GM19397 (cell line): ENCODE measurements at regions not wholly inside any gene's neighbourhood (a gene's known extent, or its start where the extent isn't known, plus 50 kb on each side); places are given as distances from the start of the nearest gene placed in this dataset.

Experiments
- ATAC-seq: cut with Tn5 transposase; IDR thresholded peaks from one replicate; pipeline ENCODE4 v1.9.1; 2021; ENCODE audit warnings: mild to moderate bottlenecking, moderate library complexity; ENCODE audit not compliant: unreplicated experiment

DNA sequence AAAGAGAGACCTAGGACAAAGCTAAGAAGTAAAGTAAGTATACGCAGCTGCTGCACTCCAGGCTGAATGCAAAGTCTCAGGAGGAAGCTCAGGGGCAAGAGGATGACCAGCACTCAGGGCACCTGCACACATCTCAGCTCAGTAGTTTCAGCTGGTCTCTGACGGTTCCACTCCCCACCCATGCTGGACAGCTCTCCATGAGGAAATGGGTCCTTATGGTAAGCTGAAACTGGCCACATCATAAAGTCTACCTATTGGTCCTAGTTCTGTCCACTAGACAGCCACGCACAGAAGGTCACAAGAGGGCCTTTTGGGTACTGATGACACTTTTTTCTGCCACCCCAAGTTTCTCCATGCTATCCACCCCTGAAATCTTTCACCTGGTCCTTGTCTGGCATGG is 215.3 kb downstream of the TTC32 start:
- ATAC-seq, result no peak

DNA sequence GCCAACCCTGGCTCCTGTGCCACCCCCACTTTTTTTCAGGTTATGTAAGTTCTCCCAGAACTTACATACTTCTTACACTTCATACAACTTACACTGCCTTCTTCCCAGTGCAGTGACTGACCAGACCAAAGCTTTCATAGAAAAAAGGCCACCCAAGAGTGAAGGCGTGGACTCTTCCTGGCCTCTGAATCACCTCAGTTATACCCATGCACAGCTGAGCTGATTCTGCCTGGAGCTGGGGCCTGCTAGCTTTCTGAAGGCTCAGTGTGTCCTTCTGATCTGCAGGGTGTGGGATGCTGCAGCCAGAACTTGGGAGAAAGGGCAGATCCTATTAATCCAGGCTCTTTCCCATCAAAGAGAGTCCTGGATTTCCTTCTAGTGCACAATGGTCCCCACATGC is 216.1 kb downstream of the TTC32 start:
- ATAC-seq, result no peak

DNA sequence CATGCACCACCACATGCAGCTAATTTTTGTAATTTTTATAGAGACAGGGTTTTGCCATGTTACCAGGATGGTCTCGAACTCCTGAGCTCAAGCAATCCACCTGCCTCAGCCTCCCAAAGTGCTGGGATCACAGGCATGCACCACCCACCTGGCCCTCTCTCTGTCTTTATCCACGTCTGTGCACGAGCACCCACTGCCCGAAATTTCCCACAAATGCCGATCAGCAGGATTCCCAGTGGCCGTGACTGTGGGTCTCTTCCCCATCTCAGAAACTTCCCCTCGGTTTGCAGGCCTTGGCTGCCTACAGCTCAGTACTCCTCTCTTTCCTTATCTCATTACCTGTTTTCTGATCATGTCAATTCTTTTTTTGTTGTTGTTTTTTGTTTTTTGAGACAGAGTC is 217.3 kb downstream of the TTC32 start:
- ATAC-seq, result no peak

DNA sequence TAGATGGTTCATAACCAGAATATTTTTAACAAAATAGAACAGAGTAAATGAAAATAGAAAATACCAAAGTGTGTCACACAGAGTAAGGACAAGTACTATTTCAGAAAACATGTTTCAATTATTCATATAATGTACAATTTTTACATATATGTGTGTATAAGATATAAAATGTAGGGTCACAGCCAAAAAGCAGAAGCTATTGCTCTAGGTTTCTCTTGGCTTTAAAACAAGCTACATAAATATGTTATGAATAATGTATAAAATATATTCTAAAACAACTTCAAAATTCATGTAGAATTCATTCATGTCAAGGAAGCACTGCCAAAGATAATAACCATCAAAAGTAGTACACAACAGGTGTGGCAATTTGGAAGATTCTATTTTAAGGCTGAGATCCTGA is 218.2 kb downstream of the TTC32 start:
- no peak for ATAC-seq

DNA sequence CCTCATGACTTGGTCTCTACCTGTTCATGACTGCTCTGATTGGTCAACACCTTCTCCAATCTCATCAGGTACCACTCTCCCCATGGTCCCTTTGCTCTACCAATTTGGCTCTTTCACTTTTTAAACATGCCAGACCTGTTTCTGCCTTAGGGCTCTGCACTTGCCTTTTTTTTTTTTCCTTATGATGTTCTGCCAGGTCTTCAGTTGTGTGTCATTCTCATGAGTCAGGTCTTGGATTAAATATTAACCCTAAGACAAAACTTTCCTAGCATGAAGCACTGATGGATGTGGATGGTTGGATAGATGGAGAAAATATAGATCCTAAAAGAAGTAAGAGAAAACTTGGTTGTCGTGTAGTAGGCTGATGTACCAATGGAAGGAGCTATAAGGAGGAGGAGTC is 219.3 kb downstream of the TTC32 start:
- no peak for ATAC-seq

DNA sequence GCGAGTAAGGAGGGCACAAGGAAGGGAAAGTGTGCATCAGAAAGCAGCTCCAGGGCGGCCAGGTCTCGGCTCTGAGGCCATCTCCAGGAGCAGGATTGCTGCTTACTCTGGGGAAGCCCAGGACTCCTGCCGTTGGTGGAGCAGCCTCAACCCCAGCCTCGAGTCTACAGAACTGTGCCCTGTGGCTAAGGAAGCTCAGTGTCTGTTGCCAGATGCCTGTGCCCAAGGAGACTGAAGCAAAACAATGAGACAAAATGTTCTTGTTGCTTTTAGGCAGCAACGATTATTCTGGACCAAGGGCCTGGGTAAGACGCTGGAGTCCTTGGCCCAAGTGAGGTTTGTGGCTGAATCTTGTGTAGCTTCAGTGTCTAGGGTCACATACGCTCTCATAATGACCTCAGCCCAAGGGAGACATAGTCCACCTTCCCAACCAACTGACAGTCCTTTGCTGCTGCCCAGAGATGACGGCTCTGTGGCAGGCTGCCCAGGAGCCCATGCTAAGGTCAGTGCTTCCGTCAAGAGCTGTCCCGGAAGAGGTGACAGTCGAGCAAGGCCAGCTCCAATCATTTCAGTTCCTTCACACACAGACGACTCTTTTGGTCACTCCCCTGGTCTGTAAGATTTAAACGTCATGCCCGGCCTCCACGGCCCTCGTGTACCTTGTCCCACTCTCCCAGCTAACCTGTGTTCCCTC is 223.8 kb downstream of the TTC32 start:
- no peak for ATAC-seq

DNA sequence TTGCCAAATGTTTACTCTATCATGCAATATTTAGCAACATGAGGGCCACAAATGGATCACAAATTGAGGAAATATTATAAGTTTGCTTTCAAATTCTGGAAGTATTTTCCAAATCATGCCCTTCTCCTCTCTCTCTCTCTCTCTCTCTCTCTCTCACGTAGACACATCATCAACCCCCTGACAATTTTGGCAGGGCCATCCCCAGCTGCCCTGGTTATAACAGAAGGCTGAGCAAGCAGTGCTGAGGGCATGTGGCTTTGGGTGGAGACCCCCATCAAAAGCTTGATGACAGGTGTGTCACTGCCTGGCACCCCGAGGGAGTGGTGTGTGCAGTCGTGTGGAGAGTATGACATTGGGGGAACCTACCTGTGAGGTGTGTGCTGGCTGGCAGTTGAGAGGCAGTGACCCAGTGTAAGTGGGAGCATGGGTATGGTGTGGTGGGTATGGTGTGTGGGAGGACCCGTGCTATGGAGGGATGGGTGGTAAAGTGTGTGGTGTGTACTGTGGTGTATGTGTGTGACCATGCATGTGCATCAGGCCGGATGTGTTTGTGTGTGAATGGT is 224.5 kb downstream of the TTC32 start:
- ATAC-seq, result no peak

DNA sequence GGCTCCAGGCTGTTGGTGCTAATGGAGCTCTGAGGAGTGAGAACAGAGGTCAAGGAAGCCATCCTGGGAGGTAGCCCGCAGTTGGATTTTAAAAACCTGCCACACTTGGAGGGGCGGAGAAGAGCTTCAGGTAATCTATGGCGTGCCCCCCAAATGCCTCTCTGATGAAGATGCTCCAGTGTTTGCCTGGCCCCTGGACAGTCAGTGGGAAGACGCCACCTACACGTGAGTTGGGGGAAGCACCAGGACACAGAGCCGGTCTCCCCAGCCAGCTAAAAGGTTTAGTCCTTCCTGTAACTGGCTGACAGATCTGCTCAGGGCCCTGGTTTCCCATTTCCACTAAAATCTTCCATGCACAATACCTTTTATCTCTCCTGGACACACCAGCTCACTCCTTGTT is 225.0 kb downstream of the TTC32 start:
- ATAC-seq, result no peak

DNA sequence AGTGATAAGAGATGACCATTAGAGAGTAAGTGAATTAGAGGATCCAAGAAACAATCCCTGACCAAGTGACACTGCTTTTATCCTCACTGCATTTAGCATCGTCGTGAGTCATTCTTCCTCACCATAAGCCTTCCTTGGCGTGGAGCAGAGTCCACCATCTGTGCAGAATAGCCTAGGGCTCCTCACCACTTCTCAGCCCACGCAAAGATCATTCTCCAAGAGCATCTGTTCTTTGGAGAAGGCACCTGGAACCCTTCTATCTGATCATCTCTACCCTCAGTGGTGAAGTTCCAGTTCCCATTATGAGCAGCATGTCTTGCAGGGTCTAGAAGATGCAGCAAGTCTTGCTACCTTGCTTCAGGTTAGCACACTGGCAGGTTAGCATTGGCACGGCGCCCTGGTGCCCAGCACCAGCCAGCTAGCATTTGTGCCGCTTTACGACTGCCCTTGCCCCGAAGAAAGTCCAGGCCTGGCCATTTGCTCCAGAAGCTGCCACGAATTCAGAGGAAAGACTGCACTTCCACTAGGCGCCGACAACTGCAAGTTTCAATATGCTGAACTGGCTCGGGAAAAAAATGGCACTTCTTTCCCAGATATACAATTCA is 225.8 kb downstream of the TTC32 start:
- no peak for ATAC-seq

DNA sequence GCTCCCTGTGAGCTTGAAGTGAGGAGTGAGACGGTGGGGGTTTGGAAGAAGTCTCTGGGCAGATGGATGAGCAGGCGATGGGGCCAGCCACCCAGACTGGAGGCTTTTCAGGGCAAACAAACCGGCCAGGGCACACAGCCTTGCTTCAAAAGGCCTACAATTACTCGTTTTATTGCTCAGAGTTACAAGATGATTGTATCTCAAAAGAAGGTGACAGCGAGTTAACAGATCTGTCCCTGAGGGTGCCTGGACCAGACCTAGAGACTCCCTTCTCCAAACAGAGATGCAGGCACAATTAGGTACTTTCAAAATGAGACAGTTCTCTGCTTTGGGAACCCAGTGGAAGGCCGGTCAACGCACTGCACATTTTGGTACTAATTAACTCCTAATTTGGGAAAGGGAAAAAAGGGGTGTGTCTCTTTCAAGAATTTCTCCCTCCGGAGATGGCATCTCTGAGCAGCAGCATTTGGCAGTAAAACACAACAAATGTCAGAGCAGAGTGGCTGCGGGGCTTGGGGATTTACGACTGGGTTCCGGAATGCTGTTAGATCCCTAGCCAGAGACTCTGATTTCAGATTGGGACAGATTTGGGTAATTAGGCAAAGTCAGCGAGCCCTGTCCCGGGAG is 226.7 kb downstream of the TTC32 start:
- no peak for ATAC-seq

DNA sequence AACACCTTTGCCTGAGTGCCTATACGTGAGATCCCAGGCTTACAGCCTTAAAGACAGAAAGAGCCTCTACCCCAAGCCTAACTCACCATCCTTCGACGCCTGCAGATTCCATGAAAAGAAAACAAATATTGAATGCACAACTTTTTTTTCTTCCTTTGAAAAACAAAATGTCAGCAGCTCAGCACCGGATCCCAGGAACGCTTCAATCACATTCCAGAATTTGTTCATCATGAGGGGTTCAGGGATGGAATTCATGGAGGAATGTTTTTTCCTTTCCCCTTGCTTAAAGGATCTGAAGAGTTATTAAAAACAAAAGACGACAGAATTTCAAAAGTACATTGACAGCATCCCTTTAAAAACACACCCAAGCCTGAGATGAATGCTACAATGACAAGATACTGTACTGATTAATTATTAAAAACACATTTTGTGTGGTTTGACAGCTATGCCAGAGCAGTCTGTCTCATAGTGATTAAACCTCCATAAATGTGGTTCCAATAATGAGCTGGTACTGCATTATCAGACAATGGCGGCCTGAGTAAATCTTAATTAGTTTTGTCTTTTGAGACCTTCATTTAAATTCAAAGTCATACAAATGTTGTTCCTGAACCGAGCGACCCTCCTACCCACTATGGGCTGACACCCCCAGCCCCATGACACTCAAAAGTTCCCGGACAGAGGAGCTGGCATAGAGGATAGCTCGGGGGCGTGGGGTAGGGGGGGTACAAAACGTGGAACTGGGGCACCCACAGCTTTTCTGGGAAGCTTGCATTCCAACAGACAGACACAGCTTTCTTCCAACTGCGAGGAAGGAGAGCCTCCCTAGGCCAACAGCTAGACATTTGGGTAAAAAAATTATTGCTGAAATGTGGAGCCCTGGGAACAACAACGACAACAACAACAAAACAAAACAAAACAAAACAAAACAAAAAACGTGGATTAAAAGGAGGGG is 227.5 kb downstream of the TTC32 start:
- ATAC-seq, result no peak

DNA sequence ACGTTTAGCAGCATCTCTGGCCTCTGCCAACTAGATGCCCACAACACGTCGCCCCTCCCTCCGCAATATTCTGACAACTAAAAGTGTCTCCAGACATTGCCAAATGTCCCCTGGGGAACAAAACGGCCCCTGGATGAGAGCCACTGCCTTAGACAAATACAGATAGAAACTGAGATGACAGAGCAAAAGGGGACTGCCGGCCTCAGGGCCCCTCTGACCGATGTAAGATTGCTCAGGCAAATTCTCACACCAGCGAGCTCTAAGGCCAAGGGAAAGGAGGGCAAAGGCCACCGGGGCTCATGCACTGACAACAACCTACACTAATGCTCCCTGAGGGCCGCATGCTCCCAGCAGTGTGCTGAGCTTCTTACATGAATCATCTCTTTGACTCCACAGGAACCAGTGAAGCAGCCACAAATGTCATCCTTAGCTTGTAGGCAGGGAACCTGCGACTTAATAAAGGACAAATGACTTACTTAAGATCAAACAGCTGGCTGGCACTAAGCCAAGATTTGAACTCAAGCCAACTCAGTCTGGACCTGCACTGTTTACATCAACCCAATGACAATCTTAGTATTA is 228.5 kb downstream of the TTC32 start:
- no peak for ATAC-seq

DNA sequence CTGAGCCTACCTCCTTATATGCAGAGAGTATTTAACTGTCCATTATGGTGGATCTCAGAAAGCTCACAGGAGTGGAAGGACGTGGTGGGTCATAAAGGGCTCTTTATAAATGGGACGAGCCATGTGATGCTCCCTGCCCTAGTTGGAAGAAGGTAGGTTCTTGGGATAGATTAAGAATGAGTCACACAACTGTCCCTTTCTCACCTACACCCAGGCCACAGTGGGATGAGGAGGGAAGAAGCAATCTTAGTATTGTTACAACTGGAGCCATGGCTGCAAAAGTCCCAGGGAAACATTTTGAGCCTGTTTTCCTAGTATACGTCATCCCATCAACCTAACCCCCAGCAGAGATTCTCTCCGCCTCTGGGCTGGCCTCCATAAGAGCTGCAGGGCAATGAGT is 229.9 kb downstream of the TTC32 start:
- ATAC-seq, result no peak

DNA sequence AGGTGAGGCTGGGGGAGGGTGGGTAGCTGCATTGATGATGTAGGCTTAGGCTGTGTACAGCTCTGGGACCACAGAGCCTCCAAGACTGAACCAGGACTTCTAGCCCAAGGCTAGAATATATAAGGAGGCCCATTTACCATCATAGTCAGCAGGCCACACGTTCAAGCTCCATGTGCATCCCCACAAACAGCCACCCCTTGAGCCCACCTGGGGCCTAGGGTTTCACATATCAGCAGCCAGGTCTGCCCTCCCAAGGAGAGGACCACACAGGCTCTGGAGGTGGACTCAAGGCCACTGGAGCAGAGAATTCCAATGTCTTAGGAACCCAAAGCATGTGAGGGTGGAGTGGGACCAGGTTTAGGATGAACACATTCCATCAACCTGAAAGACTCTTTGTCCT is 230.5 kb downstream of the TTC32 start:
- no peak for ATAC-seq

DNA sequence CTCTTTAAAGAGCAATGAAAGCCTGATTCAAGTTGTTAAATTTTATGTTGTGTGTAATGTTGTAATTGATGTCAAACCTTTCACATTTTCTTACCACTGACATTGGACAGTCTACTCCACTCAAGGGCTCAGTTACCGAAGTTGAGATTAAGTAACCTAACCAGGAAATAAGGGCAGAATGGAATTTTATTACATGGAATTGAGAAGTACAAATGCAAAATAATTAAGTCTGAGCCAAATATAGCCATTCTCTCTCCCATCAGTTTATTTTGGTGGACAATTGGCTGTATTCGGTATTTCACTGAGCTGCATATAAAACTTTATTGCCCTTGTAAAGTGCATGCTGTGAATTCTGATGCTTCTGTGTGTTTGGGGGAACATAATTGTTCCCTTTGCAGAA is 231.5 kb downstream of the TTC32 start:
- ATAC-seq, result no peak

DNA sequence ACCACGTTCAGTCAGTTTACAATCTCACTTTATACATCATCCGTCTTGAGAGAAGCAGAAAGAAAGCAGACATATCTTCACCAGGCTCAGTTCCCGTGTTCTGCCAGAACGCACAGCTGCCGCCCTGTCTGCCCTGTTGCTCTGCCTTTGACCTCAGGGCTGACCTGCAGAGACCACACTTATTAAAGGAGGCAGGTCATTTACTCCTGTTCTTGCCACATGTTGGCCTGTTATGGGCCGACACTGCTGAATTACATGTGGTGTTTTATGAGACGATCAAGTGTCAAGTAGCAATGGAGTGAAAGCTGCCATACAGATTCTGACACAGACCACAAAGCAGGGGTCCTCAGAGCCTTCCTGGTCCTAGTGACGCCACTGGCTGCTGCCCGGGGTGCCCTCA is 232.2 kb downstream of the TTC32 start:
- no peak for ATAC-seq

DNA sequence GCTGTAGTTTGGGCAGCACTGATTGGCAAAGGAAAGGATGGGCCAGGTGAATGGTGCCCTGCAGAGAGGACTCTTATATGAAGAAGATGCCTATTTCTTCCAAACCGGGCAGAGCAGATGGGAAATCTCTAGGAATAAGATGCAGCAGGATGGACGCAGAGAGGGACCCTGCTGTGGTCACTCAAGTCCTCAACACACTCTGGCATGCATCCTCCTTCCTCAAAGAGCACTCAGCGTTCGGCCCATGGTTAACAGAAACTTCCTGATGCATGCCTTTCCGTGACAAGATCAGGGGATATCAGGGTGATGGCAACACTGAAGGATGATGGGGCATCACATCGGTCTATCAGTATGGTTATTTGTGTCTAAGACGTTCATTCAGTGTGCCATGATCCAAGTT is 232.7 kb downstream of the TTC32 start:
- no peak for ATAC-seq

DNA sequence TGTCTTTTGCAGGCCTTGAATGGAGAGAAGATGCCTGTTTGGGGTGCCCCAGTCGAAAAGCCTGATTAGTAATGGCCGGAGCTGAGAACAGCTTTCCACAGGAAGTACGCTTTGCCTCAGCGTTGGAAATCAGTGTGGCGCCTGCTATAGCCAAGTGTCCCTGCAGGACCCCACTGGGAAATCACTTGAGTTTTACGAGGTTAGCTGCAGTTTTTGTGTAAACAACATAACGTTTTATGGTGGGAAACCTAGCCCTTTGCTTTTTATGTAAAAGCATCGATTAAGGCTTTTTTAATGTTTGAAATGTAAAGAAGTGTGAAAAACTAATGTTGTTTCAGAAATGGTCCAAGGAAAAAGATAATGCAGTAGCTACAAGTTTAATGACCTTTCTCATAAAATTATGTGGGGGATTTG is 234.2 kb downstream of the TTC32 start:
- ATAC-seq, result no peak

DNA sequence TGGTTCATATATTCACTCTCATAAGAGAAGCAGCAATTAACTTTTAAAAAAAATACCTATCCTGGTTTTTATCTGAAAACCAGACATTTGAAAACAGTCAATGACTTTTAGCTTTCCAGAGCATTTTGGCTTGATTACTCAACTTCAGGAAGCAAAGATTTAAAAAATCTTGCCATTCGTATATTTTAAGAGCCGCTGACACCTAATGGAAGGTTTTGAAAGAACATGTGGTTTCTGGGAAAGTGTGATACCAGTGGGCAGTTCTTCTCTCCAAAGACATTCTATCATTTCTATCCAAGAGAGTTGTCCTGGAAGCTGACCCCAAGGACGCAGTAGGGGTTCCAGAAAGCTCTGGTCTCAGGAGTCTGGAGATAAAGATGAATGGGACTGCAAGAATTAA is 234.7 kb downstream of the TTC32 start:
- ATAC-seq, result no peak

DNA sequence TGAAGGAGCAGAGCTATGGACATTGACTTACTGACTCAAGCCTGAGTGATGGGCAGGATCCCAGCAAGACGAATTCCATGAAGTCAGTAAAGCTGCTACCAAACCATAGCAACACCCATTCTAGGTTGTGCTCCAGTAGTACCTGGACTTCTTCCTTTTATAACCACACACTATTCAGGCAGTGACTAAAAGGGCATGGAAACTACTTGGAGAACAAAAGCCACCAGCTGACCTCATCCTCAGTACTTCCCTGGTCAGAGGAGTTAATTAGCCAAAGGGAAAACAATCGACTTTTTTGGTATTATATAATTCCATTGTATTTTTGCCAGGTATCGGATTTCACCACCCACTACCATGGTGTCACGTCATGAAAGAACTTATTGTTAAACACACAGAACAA is 237.1 kb downstream of the TTC32 start:
- ATAC-seq, result no peak
